GM19372 (cell line): ENCODE measurements at regions not wholly inside any gene's neighbourhood (a gene's known extent, or its start where the extent isn't known, plus 50 kb on each side); places are given as distances from the start of the nearest gene placed in this dataset.

Experiments
- ATAC-seq: cut with Tn5 transposase; IDR thresholded peaks from one replicate; pipeline ENCODE4 v1.9.1; 2021; ENCODE audit warnings: mild to moderate bottlenecking, low read depth, moderate library complexity; ENCODE audit not compliant: unreplicated experiment

GRCh38 chr15:77803487-77803886 lies 170.8 kb upstream of the LINGO1 start:
- ATAC-seq: no peak

DNA sequence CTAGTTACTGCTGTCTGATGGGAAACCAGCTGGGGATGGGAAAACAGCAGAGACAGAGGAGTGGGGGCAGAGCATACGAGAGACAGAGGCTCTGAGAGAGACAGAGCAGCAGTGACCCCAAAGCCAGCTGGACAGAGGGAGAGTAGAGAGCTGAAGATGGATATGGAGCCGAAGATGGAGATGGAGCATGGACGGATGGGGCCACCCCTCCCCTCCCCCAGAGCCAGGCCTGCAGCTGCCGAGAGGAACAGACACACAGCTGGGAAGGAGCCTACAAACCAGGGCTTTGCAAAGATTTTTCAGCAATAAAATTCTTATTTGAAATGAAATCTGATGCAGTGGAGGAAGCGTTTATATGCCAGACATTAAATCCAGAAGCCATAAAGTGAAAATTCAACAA lies 167.6 kb upstream of the LINGO1 start:
- ATAC-seq: no peak

- no peak for ATAC-seq
These were observed 166.1 kb upstream of the LINGO1 start for GRCh38 chr15:77798847-77799246.

- no peak for ATAC-seq
These were observed 165.6 kb upstream of the LINGO1 start for GRCh38 chr15:77798151-77798835.

- ATAC-seq: no peak
These were observed 164.6 kb upstream of the LINGO1 start for GRCh38 chr15:77797270-77797669.

- ATAC-seq: no peak
These were observed 163.5 kb upstream of the LINGO1 start for GRCh38 chr15:77796046-77796729.

- no peak for ATAC-seq
These were observed 162.7 kb upstream of the LINGO1 start for GRCh38 chr15:77795446-77795845.

- ATAC-seq: no peak
These were observed 159.2 kb upstream of the LINGO1 start for GRCh38 chr15:77791941-77792340.

DNA sequence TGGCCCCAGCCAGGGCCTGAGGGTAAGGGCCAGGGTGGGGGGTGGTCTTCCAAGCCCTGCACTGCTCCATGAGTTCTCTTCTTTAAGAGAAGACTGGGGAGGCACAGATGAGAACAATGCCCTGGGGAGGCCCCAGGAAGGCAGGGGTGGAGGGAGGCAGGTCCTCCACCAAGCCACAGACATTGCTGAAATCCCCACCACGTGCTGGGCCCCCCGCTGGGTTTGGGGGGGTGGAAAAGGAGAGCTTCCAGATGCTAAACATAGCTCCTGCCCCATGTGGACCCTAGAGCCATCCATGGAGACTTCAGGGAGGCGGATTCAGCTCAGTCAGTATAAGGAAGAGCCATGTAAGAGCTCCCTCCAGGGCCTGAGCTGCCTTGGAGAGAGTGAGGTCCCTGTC lies 157.8 kb upstream of the LINGO1 start:
- no peak for ATAC-seq

DNA sequence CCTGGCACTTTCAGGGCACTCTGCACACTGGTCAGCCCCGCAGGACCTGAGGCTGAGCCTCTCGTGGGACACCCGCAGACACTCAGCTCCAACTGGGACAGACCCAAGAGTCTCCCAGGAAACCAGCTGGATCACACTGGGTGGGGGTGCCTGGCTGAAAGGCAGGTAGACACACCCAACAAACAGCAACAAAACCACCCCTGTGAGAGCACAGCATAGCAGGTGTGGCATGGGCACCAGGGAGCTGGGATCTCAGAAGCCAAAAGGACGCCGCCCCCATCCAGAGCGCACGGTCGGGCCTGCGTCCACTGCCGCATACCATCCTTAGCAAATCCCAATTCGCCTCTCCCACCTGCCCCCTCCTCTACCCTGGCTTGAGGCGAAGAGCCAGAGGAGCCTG lies 154.2 kb upstream of the LINGO1 start:
- ATAC-seq: no peak

DNA sequence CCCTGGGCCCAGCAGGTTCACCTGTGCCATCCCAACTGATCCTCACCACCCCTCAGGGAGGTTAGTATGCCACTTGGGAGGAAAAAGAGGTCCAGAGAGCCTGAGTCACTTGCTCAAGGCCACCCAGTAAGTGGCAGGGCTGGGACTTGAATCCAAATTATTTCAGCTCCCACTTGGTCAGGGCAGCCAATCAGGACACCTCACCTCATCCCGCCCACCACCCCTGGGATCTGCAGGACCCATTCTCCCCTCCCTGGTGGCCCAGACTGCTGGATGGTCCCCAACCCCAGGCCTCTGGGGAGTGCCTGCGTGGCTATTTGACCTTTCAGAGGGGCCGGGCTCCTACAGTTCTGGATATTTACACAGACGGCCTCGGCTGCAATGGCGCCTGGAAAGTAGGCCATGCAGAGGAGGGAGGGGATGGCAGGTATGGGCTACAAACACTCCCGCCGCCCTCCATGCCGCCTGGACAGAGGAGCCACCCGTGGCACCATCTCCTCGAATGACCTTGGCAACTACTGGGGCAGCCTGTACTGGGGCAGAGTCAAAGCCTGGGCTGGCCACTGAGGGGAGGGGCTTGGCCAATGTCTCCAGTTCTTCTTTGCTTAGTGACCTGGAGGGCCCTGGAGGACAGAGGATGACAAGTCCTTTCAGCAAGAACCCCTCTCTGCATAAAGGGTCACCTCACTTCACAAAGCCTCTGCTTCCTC lies 153.6 kb upstream of the LINGO1 start:
- no peak for ATAC-seq

- ATAC-seq: no peak
These were observed 151.9 kb upstream of the LINGO1 start for GRCh38 chr15:77784361-77785292.

DNA sequence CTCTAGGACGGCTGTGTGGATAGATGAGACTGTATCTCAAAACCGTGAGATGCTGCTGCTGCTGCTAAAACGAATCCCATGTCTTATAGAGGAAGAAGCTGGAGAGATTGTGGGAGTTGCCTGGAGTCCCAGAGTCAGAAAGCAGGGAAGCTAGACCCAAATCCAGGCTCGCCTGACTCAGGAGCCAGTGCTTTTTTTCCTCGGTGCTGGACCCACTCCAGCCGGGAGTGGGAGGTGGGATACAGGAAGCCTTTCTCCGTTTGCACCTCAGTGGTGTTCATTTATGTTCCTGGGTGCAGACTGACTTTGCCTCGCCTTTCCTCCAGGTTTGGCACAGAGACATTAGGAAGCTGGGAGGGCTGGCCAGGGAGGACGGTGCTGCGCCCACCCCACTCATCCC lies 150.9 kb upstream of the LINGO1 start:
- no peak for ATAC-seq

- ATAC-seq: no peak
These were observed 150.0 kb upstream of the LINGO1 start for GRCh38 chr15:77782691-77783090.

GRCh38 chr15:77781946-77782240 lies 149.2 kb upstream of the LINGO1 start:
- ATAC-seq: no peak

DNA sequence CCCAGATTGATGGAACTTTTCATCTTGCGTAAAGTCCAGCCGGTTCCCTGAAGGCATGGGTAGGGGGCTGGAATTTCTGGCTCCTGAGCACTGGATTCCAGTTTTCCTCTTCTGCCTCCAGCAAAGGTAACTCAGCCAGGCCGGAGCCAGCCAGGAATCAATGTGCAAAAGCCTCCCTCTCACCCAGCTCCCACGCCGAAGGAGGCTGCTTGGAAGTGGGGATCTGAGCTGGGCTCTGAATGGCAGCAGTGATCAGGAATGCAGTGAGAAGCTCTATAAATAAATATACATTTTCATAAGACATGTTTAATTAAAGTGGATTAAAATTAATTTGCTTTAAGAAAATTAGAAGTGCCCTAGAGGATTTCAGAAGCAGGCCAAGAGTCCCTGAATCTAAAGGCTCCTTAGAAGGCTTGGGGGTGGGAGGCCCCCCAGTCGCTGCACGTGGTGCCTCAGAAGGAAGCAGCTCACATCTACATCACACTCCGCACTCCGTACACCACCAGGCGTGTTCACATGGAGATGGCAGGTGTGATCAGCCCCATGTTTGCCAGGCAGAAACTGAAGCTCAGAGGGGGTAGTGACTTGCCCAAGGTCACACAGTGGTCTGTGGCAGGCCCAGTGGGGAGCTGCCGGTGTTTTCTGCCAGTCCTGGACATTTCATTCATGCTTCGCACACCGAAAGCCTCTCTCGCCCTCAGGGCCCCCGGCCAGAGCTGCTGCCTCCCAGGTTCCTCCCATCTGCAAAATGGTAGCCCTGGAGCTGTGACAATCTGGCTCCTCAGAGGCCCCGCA lies 148.6 kb upstream of the LINGO1 start:
- no peak for ATAC-seq

DNA sequence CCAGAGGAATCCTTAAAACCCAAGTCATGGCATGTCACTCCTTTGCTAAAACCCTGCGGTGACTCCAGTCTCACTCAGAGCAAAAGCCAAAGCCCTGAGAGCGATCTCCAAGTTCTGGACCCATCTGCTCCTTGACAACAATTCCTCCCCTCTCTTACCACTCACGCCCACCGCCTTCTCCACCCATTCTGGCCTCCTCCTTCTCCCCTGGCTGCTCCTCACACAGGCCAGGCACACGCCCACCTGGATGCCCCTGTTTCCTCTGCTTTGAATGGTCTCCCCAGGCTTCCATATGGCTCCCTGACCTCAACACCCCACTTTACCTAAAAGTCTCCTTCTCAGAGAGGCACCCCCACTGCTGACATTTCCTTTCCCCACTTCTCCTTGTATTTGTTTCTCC lies 146.1 kb upstream of the LINGO1 start:
- no peak for ATAC-seq

DNA sequence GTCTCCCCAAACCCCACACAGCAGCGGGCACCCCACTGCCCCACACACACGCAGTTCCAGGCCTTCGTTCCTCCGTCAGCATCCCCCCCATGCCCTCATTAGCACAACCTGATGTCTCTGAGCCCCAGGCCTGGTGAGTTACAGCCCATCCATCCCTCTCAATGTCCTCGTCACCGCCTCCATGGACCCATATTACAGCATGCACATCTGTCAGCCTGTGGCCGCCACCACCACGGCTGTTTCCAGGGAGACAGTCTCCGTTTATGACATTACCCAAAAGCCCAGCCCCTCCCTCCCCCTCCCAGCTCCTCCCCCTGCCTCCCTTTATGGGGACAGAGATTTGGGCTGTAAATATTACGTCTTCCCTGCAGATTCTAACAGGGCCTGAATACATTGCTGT lies 143.1 kb upstream of the LINGO1 start:
- ATAC-seq: no peak

GRCh38 chr15:77775373-77775772 lies 142.7 kb upstream of the LINGO1 start:
- ATAC-seq: no peak

DNA sequence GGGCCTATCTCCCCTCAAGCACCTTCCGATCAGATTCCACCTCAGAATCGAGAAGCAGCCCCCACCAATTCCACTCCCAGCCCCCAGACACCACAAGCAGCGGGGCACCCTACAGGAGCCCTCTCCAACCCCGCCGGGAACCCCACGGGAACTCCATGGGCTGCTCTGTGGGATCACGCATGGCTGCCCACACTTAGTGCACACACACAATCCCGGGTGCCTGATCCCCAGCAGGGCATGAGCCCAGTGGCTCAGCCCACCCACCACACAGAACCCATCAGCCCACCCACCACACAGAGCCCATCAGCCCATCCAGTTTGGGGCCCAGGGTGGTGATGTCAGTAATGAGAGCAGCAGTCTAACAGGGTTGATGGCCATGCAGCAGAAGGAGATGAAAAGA lies 141.6 kb upstream of the LINGO1 start:
- ATAC-seq: no peak
